LNCAP (cell line): ENCODE measurements at regions not wholly inside any gene's neighbourhood (a gene's known extent, or its start where the extent isn't known, plus 50 kb on each side); places are given as distances from the start of the nearest gene placed in this dataset.

ENCODE experiments used
- CTCF ChIP-seq: fragments of 450-650 bp; IDR thresholded peaks from 2 replicates; pipeline ENCODE4 v1.5.1; 2017; ENCODE audit warnings: mild to moderate bottlenecking

DNA sequence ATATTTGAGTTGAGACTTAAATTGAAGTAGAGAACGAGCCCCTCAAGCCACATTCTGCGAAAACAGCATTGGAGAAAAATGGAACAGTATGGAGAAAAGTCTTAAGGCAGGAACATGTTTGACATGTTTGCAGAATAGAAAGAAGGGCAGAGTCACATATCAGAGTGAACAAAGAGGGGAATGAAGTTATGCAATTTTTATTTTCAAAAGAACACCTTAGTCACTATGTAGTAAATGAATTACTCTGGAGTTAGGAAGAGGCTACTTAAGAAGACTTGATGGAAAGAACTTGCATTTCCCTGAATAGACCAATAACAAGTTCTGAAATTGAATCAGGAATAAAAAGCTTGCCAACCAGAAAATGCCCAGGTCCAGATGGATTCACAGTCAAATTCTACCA is 391.4 kb upstream of the CDH19 start:
- no peak for TF ChIP-seq CTCF

DNA sequence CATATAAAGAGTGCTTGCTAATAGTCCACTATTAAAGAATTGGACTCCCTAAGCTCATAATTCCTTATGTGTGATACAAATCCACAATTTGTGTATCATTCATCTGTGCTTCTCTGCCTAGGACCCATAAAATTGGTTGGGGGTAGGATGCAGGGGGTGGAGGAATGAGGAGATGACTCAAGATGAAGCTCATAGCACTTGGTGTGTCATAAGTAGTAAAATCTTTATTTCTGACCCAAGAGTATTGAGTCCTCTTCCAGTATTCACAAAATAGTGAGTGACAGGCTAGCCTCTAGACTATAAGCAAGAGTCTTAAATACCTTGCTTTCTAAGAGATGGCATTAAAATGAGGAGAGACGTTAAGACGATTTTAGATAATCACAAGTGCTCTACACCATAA is 390.9 kb upstream of the CDH19 start:
- no peak for TF ChIP-seq CTCF

GRCh38 chr18:66993492-66993891 is 389.6 kb upstream of the CDH19 start:
- TF ChIP-seq CTCF: no peak

DNA sequence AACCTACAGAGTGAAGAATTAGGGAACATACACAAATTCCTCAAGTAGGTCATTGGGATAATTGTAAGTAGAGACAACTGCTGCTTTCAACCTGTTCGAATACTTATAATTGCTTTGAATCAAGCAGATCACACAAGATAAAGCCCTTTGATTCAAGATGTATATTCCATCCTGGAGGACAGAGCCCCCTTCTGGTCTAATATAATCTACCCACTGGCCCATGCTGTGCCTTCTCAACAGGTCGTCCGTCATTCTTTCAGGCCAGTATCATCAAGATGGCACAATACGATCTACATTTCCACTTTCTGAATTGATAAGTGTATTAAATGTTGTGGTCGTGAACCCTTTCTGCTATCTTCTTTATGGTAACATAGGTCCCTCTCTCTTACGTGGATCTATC is 387.0 kb upstream of the CDH19 start:
- no peak for TF ChIP-seq CTCF

GRCh38 chr18:66979009-66979408 is 375.1 kb upstream of the CDH19 start:
- TF ChIP-seq CTCF: no peak

DNA sequence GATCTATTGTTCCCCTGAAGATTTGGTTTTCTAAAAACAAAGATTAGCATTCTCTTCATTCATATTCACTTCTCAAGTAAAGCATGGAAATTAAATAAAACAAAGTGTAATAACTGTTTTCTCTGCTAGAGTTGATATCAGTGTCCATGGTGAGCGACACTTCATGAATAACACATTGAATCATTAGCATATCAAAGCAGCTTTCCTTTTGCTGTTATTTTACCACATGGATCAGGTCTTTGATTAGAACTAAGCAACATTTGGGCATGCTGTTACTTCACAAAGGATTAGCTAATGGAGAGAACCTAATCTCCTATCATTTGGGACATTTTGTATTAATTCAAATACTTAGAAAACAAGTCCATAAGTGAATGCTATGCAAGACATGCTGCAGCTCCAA is 368.8 kb upstream of the CDH19 start:
- TF ChIP-seq CTCF: no peak

GRCh38 chr18:66971960-66972359 is 368.1 kb upstream of the CDH19 start:
- TF ChIP-seq CTCF: no peak

GRCh38 chr18:66966171-66966570 is 362.3 kb upstream of the CDH19 start:
- TF ChIP-seq CTCF: no peak
